ENCODE measurements at regions not wholly inside any gene's neighbourhood (a gene's known extent, or its start where the extent isn't known, plus 50 kb on each side); places are given as distances from the start of the nearest gene placed in this dataset.

- no peak for DNase-seq (ENCODE audit: low spot score in 2 of 2)
- intact Hi-C loops (cut with DNase I; ENCODE audit: low total_unique reads): no loop called here
- TF ChIP-seq POLR2A (IDR thresholded peaks at IDR 0.05) (no peak), CTCF (IDR thresholded peaks at IDR 0.05) (no peak)
- no peak overlapping the region for H3K4me3 ChIP-seq (ENCODE audit: low read depth, poor library complexity, severe bottlenecking)
- WGBS, 2 donors: 91 to 100% methylated on average over 1 of the region's 1 CpG
Observed at GRCh38 chr15:70204652-70205051, 106.9 kb upstream of the TLE3 start.

- intact Hi-C loops (cut with DNase I; ENCODE audit: low total_unique reads): no loop called here
- TF ChIP-seq POLR2A (IDR thresholded peaks at IDR 0.05): no peak
- TF ChIP-seq CTCF (IDR thresholded peaks at IDR 0.05): no peak
- no peak for DNase-seq (ENCODE audit: low spot score in 2 of 2)
- H3K4me3 ChIP-seq (ENCODE audit: low read depth, poor library complexity, severe bottlenecking): no peak overlapping the region
- WGBS, 2 donors: 65 to 74% methylated on average over 8 of the region's 8 CpGs
Observed at GRCh38 chr15:70203981-70204560, 106.4 kb upstream of the TLE3 start.

- intact Hi-C loops (cut with DNase I; ENCODE audit: low total_unique reads): no loop called here
- 67 to 83% methylated on average over 2 of the region's 2 CpGs for WGBS, 2 donors
- no peak overlapping the region for H3K4me3 ChIP-seq (ENCODE audit: low read depth, poor library complexity, severe bottlenecking)
- no peak for DNase-seq (ENCODE audit: low spot score in 2 of 2)
- TF ChIP-seq POLR2A (IDR thresholded peaks at IDR 0.05) (no peak), CTCF (IDR thresholded peaks at IDR 0.05) (no peak)
Observed at GRCh38 chr15:70202756-70203155, 105.0 kb upstream of the TLE3 start.

- WGBS, 2 donors: 45 to 62% methylated on average over 6 of the region's 6 CpGs
Observed at GRCh38 chr15:70201425-70201775, 103.7 kb upstream of the TLE3 start.

GRCh38 chr15:70200511-70201424, 103.1 kb upstream of the TLE3 start:
- peak; percentile 38 to 84 for DNase-seq (ENCODE audit: low spot score in 2 of 2)
- TF ChIP-seq POLR2A (IDR thresholded peaks at IDR 0.05) (no peak), CTCF (IDR thresholded peaks at IDR 0.05) (no peak)
- WGBS, 2 donors: 28 to 33% methylated on average over 23 of the region's 23 CpGs
- no peak overlapping the region for H3K4me3 ChIP-seq (ENCODE audit: low read depth, poor library complexity, severe bottlenecking)
- intact Hi-C loops (cut with DNase I; ENCODE audit: low total_unique reads): no loop called here

More at GRCh38 chr15:70201425-70201775, 103.7 kb upstream of the TLE3 start:
- no peak for DNase-seq (ENCODE audit: low spot score in 2 of 2)
- H3K4me3 ChIP-seq (ENCODE audit: low read depth, poor library complexity, severe bottlenecking): no peak overlapping the region
- no peak for TF ChIP-seq CTCF (IDR thresholded peaks at IDR 0.05)
- TF ChIP-seq POLR2A (IDR thresholded peaks at IDR 0.05): no peak
- intact Hi-C loops (cut with DNase I; ENCODE audit: low total_unique reads): no loop called here
